Right kidney (tissue), 1 donor: ENCODE measurements at regions not wholly inside any gene's neighbourhood (a gene's known extent, or its start where the extent isn't known, plus 50 kb on each side); places are given as distances from the start of the nearest gene placed in this dataset.
"Not testable (repeated sequence)": the region's sequence is repeated elsewhere in the genome, so short reads cannot be mapped to it uniquely, and the experiment has no call there.

Source experiments
- DNase-seq: peaks from one replicate; pipeline ENCODE4 v3.0.0-alpha.2; 2016

GRCh38 chr13:76000131-76000530, 364.0 kb downstream of the LMO7 start:
- DNase-seq, result no peak

- no peak for DNase-seq
These were observed 360.5 kb downstream of the LMO7 start for GRCh38 chr13:75996582-75996981.

GRCh38 chr13:75995966-75996365, 359.8 kb downstream of the LMO7 start:
- no peak for DNase-seq

- DNase-seq, result no peak
These were observed 357.7 kb downstream of the LMO7 start for GRCh38 chr13:75993823-75994222.

- no peak for DNase-seq
These were observed 357.1 kb downstream of the LMO7 start for GRCh38 chr13:75993241-75993640.

- no peak for DNase-seq
These were observed 350.7 kb downstream of the LMO7 start for GRCh38 chr13:75986818-75987217.

GRCh38 chr13:75985132-75985531, 349.0 kb downstream of the LMO7 start:
- no peak for DNase-seq

- DNase-seq, result no peak
These were observed 342.7 kb downstream of the LMO7 start for GRCh38 chr13:75978818-75979217.

- no peak for DNase-seq
These were observed 332.1 kb downstream of the LMO7 start for GRCh38 chr13:75968103-75968838.

GRCh38 chr13:75963302-75963701, 327.2 kb downstream of the LMO7 start:
- no peak for DNase-seq

GRCh38 chr13:75961911-75962310, 325.8 kb downstream of the LMO7 start:
- DNase-seq, result no peak

- DNase-seq, result no peak
These were observed 324.4 kb downstream of the LMO7 start for GRCh38 chr13:75960538-75960994.

GRCh38 chr13:75959861-75960481, 323.8 kb downstream of the LMO7 start:
- DNase-seq, result no peak

- not testable (repeated sequence) for DNase-seq
These were observed 317.5 kb downstream of the LMO7 start for GRCh38 chr13:75953589-75953988.

- no peak for DNase-seq
These were observed 311.3 kb downstream of the LMO7 start for GRCh38 chr13:75947448-75947847.

GRCh38 chr13:75946536-75947284, 310.6 kb downstream of the LMO7 start:
- DNase-seq, result no peak

GRCh38 chr13:75945841-75946482, 309.8 kb downstream of the LMO7 start:
- DNase-seq, result no peak

GRCh38 chr13:75938811-75939560, 302.9 kb downstream of the LMO7 start:
- DNase-seq, result no peak

- no peak for DNase-seq
These were observed 300.7 kb downstream of the LMO7 start for GRCh38 chr13:75936791-75937190.

- DNase-seq, result no peak
These were observed 299.7 kb downstream of the LMO7 start for GRCh38 chr13:75935805-75936204.

- no peak for DNase-seq
These were observed 298.8 kb downstream of the LMO7 start for GRCh38 chr13:75934889-75935288.

GRCh38 chr13:75932636-75933035, 296.5 kb downstream of the LMO7 start:
- no peak for DNase-seq
